Omental fat pad (tissue), 3 donors: ENCODE measurements at regions not wholly inside any gene's neighbourhood (a gene's known extent, or its start where the extent isn't known, plus 50 kb on each side); places are given as distances from the start of the nearest gene placed in this dataset.

Experiments used
- ATAC-seq: fragments of 150-250 bp; one replicate; pipeline ENCODE4 v1.9.1; 2016; ENCODE audit warnings: mild to moderate bottlenecking, moderate library complexity; ENCODE audit not compliant: low FRiP score
- DNase-seq: peaks from one replicate; pipeline ENCODE4 v3.0.0-alpha.2; 2019; ENCODE audit warnings: low spot score
- CTCF ChIP-seq, 3 donors: fragments of 450-650 bp; IDR thresholded peaks; one replicate each; pipeline ENCODE4 v1.5.1; 2016 to 2017; ENCODE audit warnings: antibody characterized with exemption in 3 of 3, mild to moderate bottlenecking in 3 of 3, moderate library complexity in 2 of 3

GRCh38 chr18:40532046-40532445, 1423.0 kb upstream of the PIK3C3 start:
- TF ChIP-seq CTCF (IDR thresholded peaks at IDR 0.05), result no peak
- DNase-seq (no peak), ATAC-seq (no peak)

- TF ChIP-seq CTCF (IDR thresholded peaks at IDR 0.05), result no peak
- ATAC-seq (no peak), DNase-seq (no peak)
Measured at GRCh38 chr18:40531051-40531450, 1424.0 kb upstream of the PIK3C3 start.

- TF ChIP-seq CTCF (IDR thresholded peaks at IDR 0.05), result no peak
- DNase-seq, result no peak
- ATAC-seq, result no peak
Measured at GRCh38 chr18:40529478-40529877, 1425.6 kb upstream of the PIK3C3 start.

- DNase-seq (no peak), ATAC-seq (no peak)
- TF ChIP-seq CTCF (IDR thresholded peaks at IDR 0.05), result no peak
Measured at GRCh38 chr18:40524881-40525280, 1430.2 kb upstream of the PIK3C3 start.

- no peak for TF ChIP-seq CTCF (IDR thresholded peaks at IDR 0.05)
- ATAC-seq, result no peak
Measured at GRCh38 chr18:40523287-40523686, 1431.7 kb upstream of the PIK3C3 start.

GRCh38 chr18:40501026-40501425, 1454.0 kb upstream of the PIK3C3 start:
- DNase-seq (no peak), ATAC-seq (no peak)
- TF ChIP-seq CTCF (IDR thresholded peaks at IDR 0.05), result no peak

More at GRCh38 chr18:40523287-40523686, 1431.7 kb upstream of the PIK3C3 start:
- DNase-seq, result no peak

GRCh38 chr18:40494603-40495002, 1460.4 kb upstream of the PIK3C3 start:
- TF ChIP-seq CTCF (IDR thresholded peaks at IDR 0.05), result no peak

More at GRCh38 chr18:40494603-40495002, 1460.4 kb upstream of the PIK3C3 start:
- ATAC-seq (no peak), DNase-seq (no peak)
